ENCODE measurements at regions not wholly inside any gene's neighbourhood (a gene's known extent, or its start where the extent isn't known, plus 50 kb on each side); places are given as distances from the start of the nearest gene placed in this dataset.
"Not testable (repeated sequence)": the region's sequence is repeated elsewhere in the genome, so short reads cannot be mapped to it uniquely, and the experiment has no call there.

DNA sequence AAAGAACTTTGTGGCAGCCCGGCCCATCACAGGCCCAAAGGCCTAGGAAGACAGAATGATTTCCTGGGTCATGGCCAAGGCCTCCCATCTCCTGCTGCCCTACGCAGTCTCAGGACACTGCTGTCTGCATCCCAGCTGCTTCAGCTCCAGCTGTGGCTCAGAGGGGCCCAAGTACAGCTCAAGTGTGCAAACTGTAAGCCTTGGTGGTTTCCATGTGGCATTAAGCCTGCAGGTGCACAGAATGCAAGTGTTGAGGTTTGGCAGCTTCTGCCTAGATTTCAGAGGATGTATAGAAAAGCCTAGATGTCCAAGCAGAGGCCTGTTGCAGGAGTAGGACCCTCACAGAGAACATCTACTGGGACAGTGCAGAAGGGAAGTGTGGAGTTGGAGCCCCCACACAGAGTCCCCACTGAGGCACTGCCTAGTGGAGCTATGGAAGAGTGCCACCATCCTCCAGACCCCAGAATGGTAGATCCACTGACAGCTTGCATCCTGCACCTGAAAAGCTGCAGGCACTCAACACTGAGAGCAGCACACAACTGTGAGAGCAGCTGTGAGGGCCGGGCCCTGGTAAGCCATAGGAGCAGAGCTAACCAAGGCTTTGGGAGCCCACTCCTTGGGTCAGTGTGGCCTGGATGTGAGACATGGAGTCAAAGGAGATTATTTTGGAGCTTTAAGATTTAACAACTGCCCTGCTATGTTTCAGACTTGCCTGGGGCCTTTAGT, 208.2 kb upstream of the CMC1 start:
- DNase-seq = no peak

- DNase-seq = no peak
Observed at GRCh38 chr3:28036599-28037575, 204.5 kb upstream of the CMC1 start.

- no peak for DNase-seq
Observed at GRCh38 chr3:28039234-28039633, 202.2 kb upstream of the CMC1 start.

GRCh38 chr3:28039829-28040228, 201.6 kb upstream of the CMC1 start:
- DNase-seq = no peak

GRCh38 chr3:28042095-28042635, 199.3 kb upstream of the CMC1 start:
- DNase-seq = no peak

- DNase-seq = no peak
Observed at GRCh38 chr3:28042707-28043106, 198.7 kb upstream of the CMC1 start.

- DNase-seq = no peak
Observed at GRCh38 chr3:28050120-28050519, 191.3 kb upstream of the CMC1 start.

GRCh38 chr3:28050885-28051284, 190.5 kb upstream of the CMC1 start:
- DNase-seq = no peak

DNA sequence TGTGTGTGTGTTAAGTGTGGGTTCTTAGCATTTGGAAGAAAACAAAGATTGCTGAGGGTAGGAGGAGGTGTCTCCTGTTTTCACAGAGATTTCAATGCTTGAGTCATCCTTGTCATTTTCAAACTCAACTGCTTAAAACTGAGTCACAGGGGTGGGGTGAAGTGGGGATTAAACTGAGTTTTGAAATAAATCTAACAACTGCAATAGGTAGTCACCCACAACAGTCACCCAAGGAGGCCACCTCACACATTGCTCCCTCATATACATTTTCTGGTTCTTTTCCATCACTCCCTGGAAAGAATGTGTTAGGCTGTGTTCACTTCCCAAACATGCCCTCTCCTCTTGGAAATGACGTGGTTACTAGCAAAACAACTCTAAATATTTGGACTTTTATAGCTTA, 187.7 kb upstream of the CMC1 start:
- no peak for DNase-seq

- no peak for DNase-seq
Observed at GRCh38 chr3:28056806-28057205, 184.6 kb upstream of the CMC1 start.

GRCh38 chr3:28057539-28057938, 183.9 kb upstream of the CMC1 start:
- DNase-seq = no peak

- not testable (repeated sequence) for DNase-seq
Observed at GRCh38 chr3:28059199-28059598, 182.2 kb upstream of the CMC1 start.

GRCh38 chr3:28066020-28066419, 175.4 kb upstream of the CMC1 start:
- no peak for DNase-seq

GRCh38 chr3:28067014-28067413, 174.4 kb upstream of the CMC1 start:
- DNase-seq = no peak

DNA sequence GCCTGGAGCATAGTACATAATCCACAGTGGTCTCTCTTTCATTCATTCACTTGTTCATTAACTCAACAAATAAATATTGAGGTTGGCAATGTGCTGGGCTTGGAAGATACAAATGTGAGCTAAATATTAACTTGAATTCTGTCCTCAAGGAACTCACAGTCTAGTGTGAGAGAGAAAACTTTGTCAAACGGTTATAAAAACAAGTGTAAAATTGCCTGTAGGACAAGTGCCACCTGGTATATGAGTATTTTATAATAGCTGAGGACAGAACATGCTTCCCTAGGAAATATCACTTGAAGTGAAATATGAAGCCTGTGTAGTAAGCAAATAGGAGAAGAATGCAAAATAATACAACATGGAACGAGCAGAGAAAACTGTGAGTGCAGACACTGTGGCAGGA, 173.1 kb upstream of the CMC1 start:
- DNase-seq = no peak

DNA sequence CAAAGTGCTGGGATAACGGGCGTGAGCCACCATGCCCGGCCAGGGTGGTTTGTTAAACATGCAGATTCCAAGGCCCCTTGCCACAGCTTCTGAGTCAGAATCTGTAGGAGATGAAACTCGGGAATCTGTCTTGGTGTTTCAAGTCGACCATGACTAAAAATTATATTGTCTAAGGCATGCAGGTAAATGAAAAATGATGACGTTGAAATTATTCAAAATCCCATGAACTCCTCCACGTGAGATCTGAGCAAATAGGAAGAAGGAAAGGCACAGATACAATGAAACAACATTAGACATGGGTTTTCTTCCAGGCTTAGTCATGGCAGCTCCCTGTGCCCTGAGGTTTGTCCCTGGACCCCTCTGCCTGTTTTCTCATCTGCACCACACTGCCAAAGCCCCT, 172.0 kb upstream of the CMC1 start:
- no peak for DNase-seq

GRCh38 chr3:28076246-28076645, 165.2 kb upstream of the CMC1 start:
- no peak for DNase-seq

- no peak for DNase-seq
Observed at GRCh38 chr3:28077572-28077971, 163.8 kb upstream of the CMC1 start.

DNA sequence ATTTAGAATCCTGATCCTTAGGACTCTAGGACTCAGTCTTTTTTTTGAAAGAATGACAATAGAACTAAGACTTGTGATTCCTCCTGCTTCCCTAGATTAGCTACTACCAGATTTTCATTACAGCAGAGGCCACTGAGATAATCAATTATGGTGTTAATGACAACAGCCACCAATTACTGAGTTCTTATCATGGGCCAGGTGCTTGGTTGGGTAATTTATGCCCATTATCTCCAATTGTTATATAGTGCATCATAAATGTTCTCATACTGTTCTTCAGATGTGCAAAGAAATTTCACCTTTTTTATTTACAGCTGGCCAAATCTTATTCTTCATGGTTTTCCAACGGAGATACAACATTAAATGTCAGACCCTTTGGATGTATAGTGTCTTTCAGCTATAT, 162.9 kb upstream of the CMC1 start:
- no peak for DNase-seq

DNA sequence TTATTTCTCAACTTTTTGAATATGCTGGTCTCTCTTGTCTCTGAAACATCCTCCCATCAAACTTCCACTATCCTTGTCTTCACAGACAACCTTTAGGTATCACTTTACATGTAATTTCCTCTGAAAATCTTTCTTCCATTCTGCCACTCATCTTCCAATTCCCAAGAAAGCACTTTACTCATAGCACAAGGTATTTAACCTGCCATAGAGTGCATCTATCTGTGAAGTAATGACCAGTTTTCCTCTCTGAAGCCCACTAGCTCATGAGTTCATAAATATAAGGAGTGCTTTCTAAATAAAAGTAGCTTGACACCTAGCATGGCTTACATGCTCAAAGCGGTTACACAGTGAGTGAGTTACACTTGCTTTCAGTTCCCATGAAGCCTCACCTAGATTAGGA, 160.7 kb upstream of the CMC1 start:
- no peak for DNase-seq

- DNase-seq = no peak
Observed at GRCh38 chr3:28081533-28081947, 159.9 kb upstream of the CMC1 start.

- no peak for DNase-seq
Observed at GRCh38 chr3:28087591-28087990, 153.8 kb upstream of the CMC1 start.

All from muscle of arm (tissue), 1 donor.